HUES6 (cell line): ENCODE measurements at regions not wholly inside any gene's neighbourhood (a gene's known extent, or its start where the extent isn't known, plus 50 kb on each side); places are given as distances from the start of the nearest gene placed in this dataset.
"Not testable (repeated sequence)": the region's sequence is repeated elsewhere in the genome, so short reads cannot be mapped to it uniquely, and the experiment has no call there.

Source experiments
- H3K27ac ChIP-seq: 2 replicates; pipeline ENCODE4 v1.7.0; 2013; ENCODE audit warnings: low read depth, mild to moderate bottlenecking, low read length, inconsistent platforms
- H3K27me3 ChIP-seq: 2 replicates; pipeline ENCODE4 v1.6.1; 2013; ENCODE audit warnings: low read length; ENCODE audit not compliant: control insufficient read depth, insufficient read depth
- H3K36me3 ChIP-seq: 2 replicates; pipeline ENCODE4 v1.6.1; 2013; ENCODE audit warnings: low read length; ENCODE audit not compliant: control insufficient read depth, insufficient read depth
- H3K4me1 ChIP-seq: 2 replicates; pipeline ENCODE4 v1.6.1; 2013; ENCODE audit warnings: low read length; ENCODE audit not compliant: control insufficient read depth, insufficient read depth
- H3K4me3 ChIP-seq: 2 replicates; pipeline ENCODE4 v1.5.1; 2013; ENCODE audit warnings: low read depth, low read length
- H3K9ac ChIP-seq: one replicate; pipeline ENCODE4 v1.6.1; 2013; ENCODE audit warnings: mild to moderate bottlenecking, low read length
- H3K9me3 ChIP-seq: 2 replicates; pipeline ENCODE4 v1.6.1; 2013; ENCODE audit warnings: low read depth, low read length; ENCODE audit not compliant: control insufficient read depth, insufficient read depth

- Histone ChIP-seq H3K4me1 (no peaks in the 10 kb centered on the region), H3K36me3 (no peaks in the 10 kb centered on the region), H3K9ac (no peak overlapping the region), H3K27me3 (no peaks in the 10 kb centered on the region), H3K9me3 (no peaks in the 10 kb centered on the region), H3K27ac (no peak overlapping the region), H3K4me3 (no peak overlapping the region)
Observed at GRCh38 chr19:29154163-29154562, 58.8 kb downstream of the UQCRFS1 start.

- Histone ChIP-seq H3K27ac (no peak overlapping the region), H3K4me1 (no peaks in the 10 kb centered on the region), H3K36me3 (no peaks in the 10 kb centered on the region), H3K9ac (no peak overlapping the region), H3K4me3 (no peak overlapping the region), H3K9me3 (peaks cover 3% of the 10 kb centered on the region), H3K27me3 (0 out of 2 replicates have a peak, but pooled peaks cover 4% of the 10 kb centered on the region)
Observed at GRCh38 chr19:29145756-29146155, 67.2 kb downstream of the UQCRFS1 start.

- H3K36me3 ChIP-seq: no peaks in the 10 kb centered on the region
- no peak overlapping the region for H3K27ac ChIP-seq
- peaks cover 27% of the 10 kb centered on the region for H3K9me3 ChIP-seq
- H3K4me1 ChIP-seq: no peaks in the 10 kb centered on the region
- H3K9ac ChIP-seq: no peak overlapping the region
- 0 out of 2 replicates have a peak, but pooled peaks cover 4% of the 10 kb centered on the region for H3K27me3 ChIP-seq
- H3K4me3 ChIP-seq: no peak overlapping the region
Observed at GRCh38 chr19:29143183-29143582, 69.8 kb downstream of the UQCRFS1 start.

GRCh38 chr19:29139227-29139626 is 73.7 kb downstream of the UQCRFS1 start:
- H3K4me3 ChIP-seq: no peak overlapping the region
- H3K27me3 ChIP-seq: 0 out of 2 replicates have a peak, but pooled peaks cover 4% of the 10 kb centered on the region
- H3K9me3 ChIP-seq: peaks cover 27% of the 10 kb centered on the region
- H3K4me1 ChIP-seq: no peaks in the 10 kb centered on the region
- no peak overlapping the region for H3K27ac ChIP-seq
- no peak overlapping the region for H3K9ac ChIP-seq
- no peaks in the 10 kb centered on the region for H3K36me3 ChIP-seq

GRCh38 chr19:29138206-29138605 is 74.7 kb downstream of the UQCRFS1 start:
- H3K27ac ChIP-seq, H3K4me3 ChIP-seq, H3K27me3 ChIP-seq, H3K4me1 ChIP-seq, H3K36me3 ChIP-seq, H3K9ac ChIP-seq: not testable (repeated sequence)
- peaks cover 28% of the 10 kb centered on the region for H3K9me3 ChIP-seq

- Histone ChIP-seq H3K27me3 (peaks cover 11% of the 10 kb centered on the region; the same call in 1 of the 2 replicates), H3K36me3 (no peaks in the 10 kb centered on the region), H3K4me1 (no peaks in the 10 kb centered on the region), H3K9ac (no peak overlapping the region), H3K4me3 (no peak overlapping the region), H3K9me3 (peaks cover 44% of the 10 kb centered on the region), H3K27ac (no peak overlapping the region)
Observed at GRCh38 chr19:29131456-29131855, 81.5 kb downstream of the UQCRFS1 start.

- Histone ChIP-seq H3K36me3 (no peaks in the 10 kb centered on the region), H3K27ac (no peak overlapping the region), H3K4me3 (no peak overlapping the region), H3K9me3 (peaks cover 63% of the 10 kb centered on the region), H3K27me3 (peaks cover 11% of the 10 kb centered on the region; the same call in 1 of the 2 replicates), H3K9ac (no peak overlapping the region), H3K4me1 (no peaks in the 10 kb centered on the region)
Observed at GRCh38 chr19:29129148-29129547, 83.8 kb downstream of the UQCRFS1 start.

- H3K4me3 ChIP-seq: no peak overlapping the region
- peaks cover 66% of the 10 kb centered on the region for H3K9me3 ChIP-seq
- no peak overlapping the region for H3K27ac ChIP-seq
- no peak overlapping the region for H3K9ac ChIP-seq
- peaks cover 11% of the 10 kb centered on the region; the same call in 1 of the 2 replicates for H3K27me3 ChIP-seq
- H3K4me1 ChIP-seq: no peaks in the 10 kb centered on the region
- H3K36me3 ChIP-seq: no peaks in the 10 kb centered on the region
Observed at GRCh38 chr19:29128203-29128602, 84.7 kb downstream of the UQCRFS1 start.

GRCh38 chr19:29122185-29122584 is 90.8 kb downstream of the UQCRFS1 start:
- peaks cover 33% of the 10 kb centered on the region for H3K9me3 ChIP-seq
- H3K27me3 ChIP-seq: no peaks in the 10 kb centered on the region
- H3K9ac ChIP-seq: no peak overlapping the region
- no peaks in the 10 kb centered on the region for H3K4me1 ChIP-seq
- H3K36me3 ChIP-seq: no peaks in the 10 kb centered on the region
- H3K27ac ChIP-seq: no peak overlapping the region
- H3K4me3 ChIP-seq: no peak overlapping the region

GRCh38 chr19:29121684-29122083 is 91.3 kb downstream of the UQCRFS1 start:
- Histone ChIP-seq H3K9me3 (peaks cover 30% of the 10 kb centered on the region), H3K9ac (no peak overlapping the region), H3K4me1 (no peaks in the 10 kb centered on the region), H3K36me3 (no peaks in the 10 kb centered on the region), H3K27me3 (no peaks in the 10 kb centered on the region), H3K27ac (no peak overlapping the region), H3K4me3 (no peak overlapping the region)

- Histone ChIP-seq H3K9me3 (peaks cover 20% of the 10 kb centered on the region), H3K27ac (no peak overlapping the region), H3K4me1 (no peaks in the 10 kb centered on the region), H3K9ac (no peak overlapping the region), H3K4me3 (no peak overlapping the region), H3K27me3 (no peaks in the 10 kb centered on the region), H3K36me3 (no peaks in the 10 kb centered on the region)
Observed at GRCh38 chr19:29120466-29120865, 92.5 kb downstream of the UQCRFS1 start.

GRCh38 chr19:29119590-29119989 is 93.4 kb downstream of the UQCRFS1 start:
- Histone ChIP-seq H3K4me3 (no peak overlapping the region), H3K27ac (no peak overlapping the region), H3K36me3 (no peaks in the 10 kb centered on the region), H3K9ac (no peak overlapping the region), H3K27me3 (no peaks in the 10 kb centered on the region), H3K4me1 (no peaks in the 10 kb centered on the region), H3K9me3 (peaks cover 14% of the 10 kb centered on the region)
